ENCODE measurements at regions not wholly inside any gene's neighbourhood (a gene's known extent, or its start where the extent isn't known, plus 50 kb on each side); places are given as distances from the start of the nearest gene placed in this dataset.

GRCh38 chr5:93313672-93314071 lies 267.3 kb downstream of the NR2F1-AS1 start:
- DNase-seq, result no peak

- DNase-seq, result no peak
Observed at GRCh38 chr5:93311881-93312280, 269.1 kb downstream of the NR2F1-AS1 start.

DNA sequence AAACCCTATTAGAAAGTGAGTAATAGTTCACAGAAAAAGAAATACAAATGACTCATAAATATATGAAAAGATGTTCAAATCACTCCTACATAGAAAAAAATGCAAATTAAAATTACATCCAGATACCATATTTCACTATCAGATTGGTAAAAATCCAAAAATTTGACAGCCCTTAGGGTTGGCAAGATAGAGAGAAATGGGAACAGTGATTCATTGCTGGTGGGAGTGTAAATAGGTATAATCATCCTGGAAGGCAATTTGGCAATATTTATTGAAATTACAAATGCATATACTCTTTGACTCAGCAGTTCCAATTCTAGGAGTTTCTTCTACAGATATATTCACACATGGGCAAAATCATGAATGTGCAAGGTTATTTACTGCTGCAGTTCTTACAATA lies 273.5 kb downstream of the NR2F1-AS1 start:
- DNase-seq, result no peak

GRCh38 chr5:93305984-93306383 lies 275.0 kb downstream of the NR2F1-AS1 start:
- no peak for DNase-seq

DNA sequence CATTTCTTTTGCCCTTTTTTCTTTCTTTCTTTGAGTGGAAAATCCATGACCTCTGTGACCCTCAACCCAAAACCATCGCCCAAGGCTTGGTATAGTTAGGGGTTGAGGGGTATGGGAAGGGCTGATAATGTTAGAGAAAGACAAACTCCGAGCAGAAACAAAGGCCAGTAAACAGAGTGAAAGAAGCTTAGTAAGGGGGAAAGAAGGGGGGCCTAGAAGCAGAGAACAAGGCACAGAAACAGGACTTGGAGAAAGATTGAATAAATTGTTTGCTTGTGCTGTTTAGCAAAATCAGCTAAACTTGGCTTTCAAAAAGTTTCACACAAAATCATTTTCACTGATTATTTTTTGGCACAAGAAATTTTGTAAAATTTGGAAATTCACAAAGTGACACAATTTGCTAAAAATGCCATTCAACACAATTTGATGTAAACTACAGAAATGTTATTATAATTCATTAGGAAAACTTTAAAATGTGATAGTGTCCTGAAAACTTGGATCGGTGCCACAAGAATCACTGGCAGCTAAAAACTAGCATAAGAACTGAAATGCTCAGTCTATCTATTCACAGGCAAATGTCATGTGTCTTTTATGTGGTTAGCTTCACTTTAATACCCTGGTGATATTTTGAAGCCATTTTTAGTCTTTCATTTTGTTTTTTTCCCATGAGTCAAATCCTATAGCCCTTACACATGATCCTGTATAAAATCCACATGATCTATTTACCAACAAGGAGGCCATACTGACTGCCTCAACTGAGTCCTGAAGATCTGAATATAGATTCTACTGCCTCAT lies 276.4 kb downstream of the NR2F1-AS1 start:
- no peak for DNase-seq

DNA sequence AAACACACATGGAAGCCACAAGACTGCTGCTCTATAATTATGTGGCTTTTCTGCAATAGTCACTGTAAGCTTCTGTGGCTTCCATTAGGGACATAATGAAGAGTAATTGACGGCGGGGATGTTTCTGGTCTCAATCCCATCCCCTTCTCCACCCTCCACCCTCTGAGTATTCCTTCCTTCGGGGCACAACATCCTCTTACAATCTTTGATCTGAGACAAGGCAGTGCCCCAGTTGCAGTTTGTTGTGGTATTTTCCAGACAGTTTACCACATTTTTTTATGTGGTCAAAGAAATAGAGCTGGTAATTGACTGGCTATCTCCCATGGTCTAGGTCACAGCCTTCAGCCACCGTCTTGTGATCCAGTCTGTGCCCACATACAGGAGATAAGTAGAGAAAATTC lies 277.7 kb downstream of the NR2F1-AS1 start:
- DNase-seq, result no peak

DNA sequence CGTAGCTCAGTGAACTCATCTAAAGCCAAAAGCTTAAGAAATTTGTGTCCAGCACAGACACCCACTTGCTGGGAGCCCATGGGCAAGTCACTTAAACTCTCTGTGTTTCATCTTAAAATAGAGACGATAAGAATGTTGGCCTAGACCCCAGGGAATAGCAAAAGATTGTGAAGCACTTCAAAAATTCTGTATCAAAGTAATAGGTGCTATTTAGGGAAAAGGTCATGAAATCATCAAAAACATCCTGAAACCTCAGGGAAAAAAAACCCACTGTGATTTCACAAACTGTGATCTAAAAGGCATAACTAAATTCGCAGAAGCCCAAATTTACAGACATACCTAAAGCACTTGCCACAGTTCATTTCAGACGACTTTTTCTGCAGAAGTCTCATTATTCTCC lies 278.3 kb downstream of the NR2F1-AS1 start:
- DNase-seq, result no peak

DNA sequence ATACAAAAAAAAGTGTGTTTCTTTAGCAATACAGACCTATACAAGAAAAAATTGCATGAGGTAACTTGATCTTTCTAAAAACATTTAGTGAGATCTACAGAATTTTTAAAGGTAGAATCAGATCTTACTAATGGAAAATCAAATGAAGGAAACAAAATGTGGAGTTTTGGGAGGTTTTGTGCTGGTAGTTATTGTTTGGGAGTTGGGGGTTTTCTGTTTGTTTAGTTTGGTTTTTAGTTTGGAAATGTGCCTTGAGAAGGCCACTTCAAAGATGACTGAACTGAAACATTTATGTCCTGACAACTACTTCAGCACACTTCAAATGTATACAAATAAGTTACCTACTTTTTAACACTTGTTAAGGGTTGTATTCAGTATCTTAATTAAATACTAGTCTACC lies 280.1 kb downstream of the NR2F1-AS1 start:
- no peak for DNase-seq

DNA sequence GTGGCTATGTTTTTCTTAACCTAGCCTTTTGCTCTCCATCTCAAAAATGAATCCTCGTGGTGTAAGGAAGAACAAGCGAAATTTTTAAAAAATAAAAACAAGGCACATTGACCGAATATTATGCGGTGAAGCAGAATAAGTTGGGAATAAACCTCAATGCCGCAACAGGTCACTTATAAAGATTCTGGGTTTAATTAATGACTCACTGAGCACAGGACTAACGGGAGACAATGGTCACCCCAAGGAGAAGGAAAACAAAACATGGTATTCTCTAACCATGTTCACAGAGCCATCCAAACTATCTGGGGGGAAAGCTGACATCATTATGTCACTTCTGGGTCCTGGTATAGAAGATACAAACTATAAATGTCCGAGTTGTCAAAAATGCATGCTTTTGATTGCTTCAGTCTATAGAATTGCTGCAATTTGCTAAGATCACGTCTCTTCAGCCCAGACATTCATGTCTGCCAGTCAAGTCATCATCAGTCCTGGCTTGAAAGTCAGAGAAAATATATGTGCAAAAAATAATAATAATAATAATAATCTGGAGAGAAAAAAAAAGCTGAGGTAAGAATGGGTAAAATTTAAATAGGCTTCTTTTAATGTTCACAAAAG lies 280.6 kb downstream of the NR2F1-AS1 start:
- no peak for DNase-seq

DNA sequence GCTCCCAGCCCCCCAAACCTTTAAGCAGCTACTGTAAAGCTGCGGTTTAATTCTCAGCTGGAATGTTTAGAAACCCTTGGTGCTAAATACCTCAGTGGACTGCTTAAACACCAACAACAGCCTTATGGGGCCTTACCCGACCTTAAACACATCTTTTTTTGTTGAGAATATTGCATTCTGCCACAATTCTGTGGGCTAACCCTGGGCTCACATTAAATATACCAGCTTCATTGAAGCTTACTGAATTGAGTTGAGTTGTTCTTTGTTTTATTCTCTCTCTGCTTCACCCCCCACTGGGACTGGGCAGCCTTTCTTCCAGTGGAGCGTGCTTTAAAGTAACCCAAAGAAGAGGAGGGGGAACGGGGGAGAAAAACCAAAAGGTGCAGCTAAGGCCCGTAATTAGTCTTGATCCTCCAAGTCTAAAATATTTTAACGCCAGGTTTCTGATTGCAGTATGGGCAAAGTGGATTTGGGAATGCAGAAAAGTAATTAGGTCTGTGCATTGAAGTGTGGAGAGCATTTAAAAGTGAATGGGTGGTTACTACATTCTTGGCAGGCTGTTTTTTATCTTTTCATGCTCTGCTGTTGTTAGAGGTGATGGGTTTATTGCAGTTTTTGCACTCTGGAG lies 281.2 kb downstream of the NR2F1-AS1 start:
- DNase-seq, result no peak

- DNase-seq, result no peak
Observed at GRCh38 chr5:93297116-93297515, 283.9 kb downstream of the NR2F1-AS1 start.

DNA sequence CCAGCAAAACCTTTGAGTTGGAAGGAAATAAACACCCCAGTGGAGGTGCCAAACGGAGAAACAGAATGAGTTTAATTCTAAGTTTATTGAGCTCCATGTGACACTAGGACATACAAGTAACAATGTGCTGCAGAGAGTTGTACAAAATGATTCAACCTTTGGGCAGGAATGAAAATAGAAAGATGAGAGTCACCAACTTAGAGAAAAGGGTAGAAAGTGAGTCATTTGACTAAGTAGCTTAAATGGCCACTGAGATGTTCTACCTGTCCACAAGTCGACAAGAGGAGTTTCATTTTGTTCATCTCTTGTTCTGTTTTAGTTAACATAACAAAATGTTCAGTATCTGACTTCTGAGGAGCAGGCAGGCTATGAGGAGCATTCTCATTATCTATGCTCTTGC lies 284.7 kb downstream of the NR2F1-AS1 start:
- no peak for DNase-seq

- DNase-seq, result no peak
Observed at GRCh38 chr5:93294996-93295395, 286.0 kb downstream of the NR2F1-AS1 start.

DNA sequence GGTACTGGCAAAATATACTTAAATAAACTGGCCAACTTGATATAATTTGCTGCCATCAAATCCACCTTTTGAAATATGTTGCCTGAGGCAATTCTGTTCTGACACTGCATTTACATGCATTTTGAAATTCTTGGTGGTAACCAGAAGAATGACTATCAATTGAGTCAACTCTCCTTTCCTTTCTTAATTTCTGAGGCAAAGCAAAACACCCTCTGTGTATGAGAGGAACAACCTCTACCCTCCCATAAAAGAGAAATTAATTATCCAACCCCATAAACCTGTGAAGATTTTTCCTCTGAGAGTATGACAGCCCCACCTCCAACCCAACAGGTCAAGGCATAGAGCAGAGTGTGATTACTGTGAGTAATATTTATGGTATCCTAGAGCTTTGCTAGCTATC lies 286.8 kb downstream of the NR2F1-AS1 start:
- no peak for DNase-seq

GRCh38 chr5:93289942-93290341 lies 291.1 kb downstream of the NR2F1-AS1 start:
- DNase-seq, result no peak

DNA sequence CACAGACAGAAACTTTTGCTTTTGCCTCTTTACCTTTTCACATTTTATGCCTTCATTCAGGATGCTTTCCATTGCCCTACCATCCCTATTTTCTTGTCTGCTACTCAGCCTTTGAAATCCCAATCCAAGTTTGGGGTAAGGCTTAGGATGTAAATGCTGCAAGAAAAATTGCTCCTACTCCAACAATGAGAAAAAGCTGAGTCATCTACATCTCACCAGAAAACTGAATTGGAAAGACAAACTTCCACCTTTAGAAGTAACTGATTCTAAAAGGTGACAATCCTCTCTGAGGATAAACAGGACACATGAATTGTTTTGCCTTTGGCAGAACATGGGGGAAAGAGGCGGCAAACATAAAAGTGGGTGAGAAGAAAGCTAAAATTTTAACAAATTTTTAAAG lies 295.6 kb downstream of the NR2F1-AS1 start:
- DNase-seq, result no peak

GRCh38 chr5:93281980-93282772 lies 298.8 kb downstream of the NR2F1-AS1 start:
- no peak for DNase-seq

DNA sequence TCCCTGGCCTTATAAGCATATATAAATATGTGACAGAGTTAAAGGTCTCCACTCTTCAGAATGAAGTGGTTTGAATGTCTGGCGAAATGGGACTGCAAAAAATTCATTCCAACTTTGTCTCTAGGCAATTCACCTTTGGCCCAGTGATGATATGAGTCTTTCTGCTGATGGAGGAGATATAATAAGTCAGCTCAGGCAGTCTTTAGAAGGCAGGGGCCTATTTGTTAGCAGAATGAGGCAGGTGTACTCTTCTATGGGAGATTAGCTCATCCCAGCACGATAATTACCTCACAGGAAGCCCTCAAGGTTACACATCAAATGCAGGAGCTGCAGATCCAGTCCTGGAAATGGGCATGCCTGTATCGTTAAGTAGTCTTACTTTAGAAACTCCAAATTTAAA lies 300.5 kb downstream of the NR2F1-AS1 start:
- DNase-seq, result no peak

DNA sequence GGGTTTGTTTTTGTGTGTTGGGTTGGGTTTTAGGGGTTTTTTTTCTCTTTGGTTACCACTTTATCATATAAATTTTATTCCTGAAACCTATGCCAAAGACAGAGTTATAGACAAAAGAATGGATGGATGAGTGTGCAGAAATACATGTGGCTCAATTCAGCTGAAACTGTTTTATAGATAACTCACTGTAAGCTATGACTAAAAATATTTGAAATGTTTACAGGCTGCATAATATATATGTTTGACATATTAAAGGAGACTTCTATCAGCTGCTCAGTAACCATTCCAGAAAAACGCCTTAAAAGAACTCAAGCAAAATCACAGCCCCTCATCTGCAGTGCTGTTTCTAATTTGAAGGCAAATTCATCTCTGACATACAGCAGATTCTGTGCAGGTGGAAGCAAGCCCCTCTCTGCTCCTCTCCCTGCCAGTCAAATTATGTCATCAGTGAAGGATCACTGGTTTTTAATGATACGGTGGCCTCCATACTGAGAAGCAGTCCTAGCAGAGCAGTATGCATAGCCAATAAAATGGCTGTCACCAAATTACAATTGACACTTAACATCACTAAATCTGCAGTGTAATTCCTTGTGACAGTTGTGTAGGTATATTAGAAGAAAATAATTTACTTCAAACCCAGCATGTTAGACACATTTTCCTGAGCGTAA lies 301.6 kb downstream of the NR2F1-AS1 start:
- DNase-seq, result no peak

GRCh38 chr5:93278896-93279295 lies 302.1 kb downstream of the NR2F1-AS1 start:
- no peak for DNase-seq

DNA sequence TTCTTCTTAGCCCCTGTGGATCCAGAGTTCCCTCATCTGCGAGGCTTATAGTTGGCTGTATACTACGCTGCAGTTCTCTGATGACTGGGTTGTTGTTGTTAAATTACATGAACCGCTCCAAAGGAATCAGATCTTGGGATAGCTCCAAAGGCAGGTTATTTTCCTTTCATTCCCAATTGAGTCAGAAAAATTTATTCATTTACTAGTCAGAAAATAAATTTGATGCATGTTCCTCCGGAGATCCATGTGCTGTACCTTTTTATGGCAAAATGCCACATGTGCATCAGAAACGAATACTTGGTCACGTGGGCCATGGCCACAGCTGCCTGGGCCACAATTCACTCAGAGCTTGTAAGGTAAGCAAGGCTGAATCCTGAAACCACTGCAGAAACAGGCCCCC lies 304.0 kb downstream of the NR2F1-AS1 start:
- DNase-seq, result no peak

DNA sequence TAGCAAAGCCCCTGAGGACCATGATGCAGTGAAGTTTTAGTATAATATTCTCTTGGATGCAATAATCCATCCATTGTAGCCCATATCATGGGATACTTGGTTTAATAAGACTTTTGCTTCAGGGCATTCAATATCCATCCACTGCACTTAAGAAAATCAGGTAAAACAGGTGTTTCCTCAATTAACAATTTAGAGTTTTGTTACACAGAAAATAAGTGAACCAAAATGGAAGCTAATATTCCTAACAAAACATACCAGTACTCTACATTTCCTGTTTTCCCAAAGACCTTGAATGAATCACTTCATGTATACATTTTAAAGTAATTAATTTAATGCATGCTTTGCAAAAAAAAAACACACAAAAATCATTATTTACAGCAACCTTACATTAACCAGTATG lies 305.6 kb downstream of the NR2F1-AS1 start:
- no peak for DNase-seq

- no peak for DNase-seq
Observed at GRCh38 chr5:93274291-93274690, 306.7 kb downstream of the NR2F1-AS1 start.

Measured in MV-4-11 (cell line).